Naive thymus-derived CD4-positive, alpha-beta T cell (primary cell): ENCODE measurements at regions not wholly inside any gene's neighbourhood (a gene's known extent, or its start where the extent isn't known, plus 50 kb on each side); places are given as distances from the start of the nearest gene placed in this dataset.

Experiments
- ATAC-seq: fragments of 150-1000 bp; cut with Tn5 transposase; 2 replicates; pipeline ENCODE4 v1.10.0; 2021; ENCODE audit warnings: mild to moderate bottlenecking, moderate library complexity
- CTCF ChIA-PET: fragments of 350-600 bp; sonication (Branson Sonifier 250); formaldehyde crosslinking; loops from one replicate; lab custom pipeline; 2021; ENCODE audit warnings: antibody characterized with exemption; lab: Charles Lee
- POLR2A ChIA-PET: fragments of 350-600 bp; sonication (Branson Sonifier 250); formaldehyde crosslinking; loops from one replicate; lab custom pipeline; 2021; ENCODE audit warnings: antibody characterized with exemption, inconsistent platforms; lab: Charles Lee
- DNase-seq, 9 donors: peaks; one replicate each; pipeline versions ENCODE4 v3.0.0 to v3.0.0-alpha.2; 2020 to 2022; ENCODE audit warnings: mixed read lengths in 1 of 9
- H3K27ac ChIP-seq: one replicate; pipeline ENCODE4 v1.7.0; 2013; ENCODE audit warnings: mild to moderate bottlenecking, low read depth, low read length, moderate library complexity
- H3K27me3 ChIP-seq, 2 donors: one replicate each; pipeline ENCODE4 v1.7.0; 2013; ENCODE audit warnings: low read length in 2 of 2, mild to moderate bottlenecking in 2 of 2, moderate library complexity in 2 of 2; ENCODE audit not compliant: control insufficient read depth in 2 of 2, insufficient read depth in 2 of 2
- H3K36me3 ChIP-seq, 3 experiments: 1 replicate in 2 of 3; 2 replicates in 1 of 3; pipeline ENCODE4 v1.7.0; 2013; ENCODE audit warnings: low read length in 3 of 3, mild to moderate bottlenecking in 3 of 3, moderate library complexity in 1 of 3; ENCODE audit not compliant: insufficient read depth in 3 of 3, control insufficient read depth in 2 of 3
- H3K4me1 ChIP-seq, 2 donors: one replicate each; pipeline ENCODE4 v1.7.0; 2013; ENCODE audit warnings: low read length in 2 of 2, mild to moderate bottlenecking in 2 of 2, moderate library complexity in 1 of 2; ENCODE audit not compliant: control insufficient read depth in 2 of 2, insufficient read depth in 2 of 2
- H3K4me3 ChIP-seq: 2 replicates; pipeline ENCODE4 v1.7.0; 2013; ENCODE audit warnings: mild to moderate bottlenecking, low read length
- H3K9me3 ChIP-seq, 3 experiments: 1 replicate in 2 of 3; 2 replicates in 1 of 3; pipeline ENCODE4 v1.7.0; 2013; ENCODE audit warnings: low read length in 3 of 3; ENCODE audit not compliant: control insufficient read depth in 2 of 3
- H3K27ac Mint-ChIP-seq, 9 donors: one replicate each; pipeline ENCODE4 v1.8.0; 2020 to 2022; ENCODE audit warnings: mixed read lengths in 9 of 9, mild to moderate bottlenecking in 8 of 9, moderate library complexity in 5 of 9, inconsistent platforms in 2 of 9
- H3K27me3 Mint-ChIP-seq, 5 donors: one replicate each; pipeline ENCODE4 v1.8.0; 2021 to 2022; ENCODE audit warnings: mixed read lengths in 5 of 5, mild to moderate bottlenecking in 1 of 5
- H3K36me3 Mint-ChIP-seq, 5 donors: one replicate each; pipeline ENCODE4 v1.8.0; 2020 to 2022; ENCODE audit warnings: mixed read lengths in 5 of 5, mild to moderate bottlenecking in 3 of 5, inconsistent platforms in 1 of 5
- H3K4me1 Mint-ChIP-seq, 7 donors: one replicate each; pipeline ENCODE4 v1.8.0; 2020 to 2022; ENCODE audit warnings: mixed read lengths in 7 of 7, mild to moderate bottlenecking in 3 of 7, inconsistent platforms in 1 of 7
- H3K4me3 Mint-ChIP-seq, 10 donors: one replicate each; pipeline ENCODE4 v1.8.0; 2020 to 2022; ENCODE audit warnings: mild to moderate bottlenecking in 10 of 10, mixed read lengths in 10 of 10, moderate library complexity in 6 of 10, inconsistent platforms in 2 of 10
- H3K9me3 Mint-ChIP-seq, 11 donors: one replicate each; pipeline ENCODE4 v1.8.0; 2020 to 2022; ENCODE audit warnings: mixed read lengths in 11 of 11, mild to moderate bottlenecking in 4 of 11, inconsistent platforms in 1 of 11, moderate library complexity in 1 of 11
- intact Hi-C, 2 donors: fragments of 100-400 bp; cut with micrococcal nuclease; formaldehyde crosslinking; loops; one replicate each; pipeline ENCODE4 v1.15.1; 2023

DNA sequence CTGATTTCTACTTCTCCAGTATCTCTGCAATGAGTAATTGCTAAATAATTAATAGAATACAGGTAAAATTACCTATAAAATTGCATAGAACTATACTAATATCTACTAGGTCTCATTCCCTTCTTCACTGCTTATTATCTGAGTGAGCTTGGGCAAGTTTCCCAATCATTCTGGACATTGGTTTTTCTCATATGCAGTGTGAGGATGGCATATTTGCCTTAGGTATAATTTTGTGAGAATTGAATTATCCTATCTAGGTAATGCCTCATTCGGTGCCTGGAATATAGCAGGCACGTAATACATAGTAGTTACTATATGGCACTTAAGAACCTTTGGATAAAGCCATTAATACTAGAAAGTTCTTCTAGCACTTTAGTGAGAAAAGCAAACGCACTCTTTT lies 434.7 kb downstream of the GATA3 start:
- Histone ChIP-seq H3K27ac (no peak overlapping the region), H3K27me3 (no peaks in the 10 kb centered on the region), H3K4me1 (no peaks in the 10 kb centered on the region), H3K36me3 (no peaks in the 10 kb centered on the region), H3K9me3 (no peaks in the 10 kb centered on the region), H3K4me3 (no peak overlapping the region)
- CTCF ChIA-PET = no interaction called here
- DNase-seq (no peak), ATAC-seq (no peak)
- Mint-ChIP-seq H3K36me3 (no peaks in the 10 kb centered on the region), H3K27me3 (peaks cover 0 to 15% (median 6%) of the 10 kb centered on the region in 5 donors), H3K4me3 (no peak overlapping the region), H3K27ac (no peak overlapping the region), H3K4me1 (no peaks in the 10 kb centered on the region), H3K9me3 (peaks cover 0 to 2% (median 0%) of the 10 kb centered on the region in 11 donors)
- intact Hi-C loops = no loop called here
- POLR2A ChIA-PET = no interaction called here

DNA sequence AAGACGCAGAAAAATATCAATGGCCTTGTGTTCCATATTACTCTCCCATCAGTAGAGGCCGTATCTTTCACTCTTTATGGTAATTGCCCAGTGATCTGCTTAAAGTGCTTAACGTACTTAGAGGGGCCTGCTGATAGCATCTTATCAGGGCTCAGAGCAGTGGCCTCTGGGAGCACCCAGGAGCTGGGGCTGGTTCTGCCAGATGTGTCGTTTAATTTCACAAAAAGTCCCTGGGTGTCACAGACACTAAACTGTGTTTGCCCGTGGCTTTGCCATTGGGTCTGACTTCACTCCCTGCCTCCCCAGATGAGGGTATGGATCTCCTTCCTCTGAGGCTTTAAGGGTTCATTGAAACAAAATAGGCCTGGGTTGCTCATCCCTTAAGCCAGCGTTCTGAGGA lies 435.3 kb downstream of the GATA3 start:
- no peaks in the 10 kb centered on the region for H3K36me3 ChIP-seq
- intact Hi-C loops = no loop called here
- DNase-seq (no peak), ATAC-seq (no peak)
- Mint-ChIP-seq H3K4me3 (no peak overlapping the region), H3K9me3 (peaks cover 0 to 2% (median 0%) of the 10 kb centered on the region in 11 donors), H3K27ac (no peak overlapping the region), H3K27me3 (peaks cover 0 to 14% (median 6%) of the 10 kb centered on the region in 5 donors), H3K4me1 (no peaks in the 10 kb centered on the region), H3K36me3 (no peaks in the 10 kb centered on the region)
- no peak overlapping the region for H3K27ac ChIP-seq
- H3K9me3 ChIP-seq = no peaks in the 10 kb centered on the region
- no peak overlapping the region for H3K4me3 ChIP-seq
- ChIA-PET POLR2A (no interaction called here), CTCF (no interaction called here)
- no peaks in the 10 kb centered on the region for H3K27me3 ChIP-seq
- H3K4me1 ChIP-seq = no peaks in the 10 kb centered on the region

DNA sequence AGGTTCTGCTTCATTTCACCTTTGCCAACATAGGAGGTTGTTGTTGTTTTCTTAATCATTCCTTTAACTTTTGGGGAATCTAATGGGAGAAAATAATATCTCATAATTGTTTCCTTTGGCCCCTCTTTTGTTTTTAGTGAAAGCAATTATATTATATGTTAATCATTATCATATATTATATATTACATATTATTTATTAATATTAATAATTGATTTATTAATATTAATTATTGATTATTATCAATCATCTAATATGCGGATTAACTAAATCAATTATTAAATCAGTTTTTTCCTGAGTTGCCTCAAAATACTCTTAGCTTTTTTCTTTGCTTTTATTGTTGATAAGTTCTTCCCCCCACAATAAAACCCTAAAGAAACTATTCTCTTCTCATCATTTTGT lies 443.8 kb downstream of the GATA3 start:
- no peaks in the 10 kb centered on the region for H3K36me3 ChIP-seq
- H3K4me3 ChIP-seq = no peak overlapping the region
- no peaks in the 10 kb centered on the region for H3K27me3 ChIP-seq
- peaks cover 7 to 18% (median 11%) of the 10 kb centered on the region in 5 donors for H3K27me3 Mint-ChIP-seq
- H3K4me1 ChIP-seq = no peaks in the 10 kb centered on the region
- no peaks in the 10 kb centered on the region for H3K36me3 Mint-ChIP-seq
- ChIA-PET POLR2A (no interaction called here), CTCF (no interaction called here)
- ATAC-seq (no peak), DNase-seq (no peak)
- no peak overlapping the region for H3K27ac Mint-ChIP-seq
- H3K4me3 Mint-ChIP-seq = no peak overlapping the region
- peaks cover 0 to 6% (median 0%) of the 10 kb centered on the region in 7 donors for H3K4me1 Mint-ChIP-seq
- intact Hi-C loops = no loop called here
- H3K9me3 Mint-ChIP-seq = peaks cover 0 to 2% (median 0%) of the 10 kb centered on the region in 11 donors
- no peak overlapping the region for H3K27ac ChIP-seq
- no peaks in the 10 kb centered on the region for H3K9me3 ChIP-seq

DNA sequence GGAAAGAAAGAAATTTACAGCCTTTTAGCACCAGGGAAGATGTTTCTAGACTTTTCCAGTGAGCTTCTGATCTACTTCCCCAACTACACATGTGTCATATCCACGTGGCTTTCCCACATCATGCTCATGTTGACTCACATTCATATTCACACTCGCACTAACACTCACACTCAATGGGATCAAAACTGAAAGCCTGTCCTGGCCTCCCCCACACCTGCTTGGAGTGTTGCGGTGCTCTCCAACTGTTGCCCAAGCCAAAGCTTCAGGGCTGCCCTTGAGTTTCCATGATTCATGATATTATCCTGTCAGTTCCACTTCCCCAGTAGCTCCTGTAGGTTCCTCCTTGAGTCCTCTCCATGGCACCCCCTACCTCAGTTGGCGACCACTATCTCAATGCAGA lies 444.4 kb downstream of the GATA3 start:
- CTCF ChIA-PET = no interaction called here

DNA sequence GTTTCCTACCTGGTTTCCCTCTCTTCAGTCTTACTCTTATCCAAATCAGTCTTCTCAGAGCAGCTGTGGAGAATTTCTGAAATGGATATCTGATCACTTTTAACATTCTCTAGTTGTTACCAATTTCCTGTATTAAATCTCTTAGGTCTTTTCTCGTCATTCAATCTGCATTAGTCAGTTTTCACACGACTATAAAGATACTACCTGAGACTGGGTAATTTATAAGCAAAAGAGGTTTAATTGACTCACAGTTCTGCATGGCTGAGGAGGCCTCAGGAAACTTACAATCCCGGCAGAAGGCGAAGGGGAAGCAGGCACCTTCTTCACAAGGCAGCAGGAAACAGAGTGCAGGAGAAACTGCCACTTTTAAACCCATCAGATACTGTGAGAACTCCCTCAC lies 444.8 kb downstream of the GATA3 start:
- no peaks in the 10 kb centered on the region for H3K27me3 ChIP-seq
- Mint-ChIP-seq H3K4me1 (peaks cover 0 to 6% (median 0%) of the 10 kb centered on the region in 7 donors), H3K27ac (no peak overlapping the region), H3K27me3 (peaks cover 9 to 20% (median 11%) of the 10 kb centered on the region in 5 donors), H3K36me3 (no peaks in the 10 kb centered on the region), H3K4me3 (no peak overlapping the region), H3K9me3 (peaks cover 0 to 2% (median 0%) of the 10 kb centered on the region in 11 donors)
- H3K4me1 ChIP-seq = no peaks in the 10 kb centered on the region
- no peak overlapping the region for H3K4me3 ChIP-seq
- CTCF ChIA-PET = no interaction called here
- no peaks in the 10 kb centered on the region for H3K36me3 ChIP-seq
- no peaks in the 10 kb centered on the region for H3K9me3 ChIP-seq
- ATAC-seq = no peak
- DNase-seq = no peak
- H3K27ac ChIP-seq = no peak overlapping the region
- intact Hi-C loops = no loop called here
- POLR2A ChIA-PET = no interaction called here

More for the DNA sequence above, 444.4 kb downstream of the GATA3 start:
- no peak for DNase-seq
- no peak overlapping the region for H3K27ac Mint-ChIP-seq
- no peaks in the 10 kb centered on the region for H3K27me3 ChIP-seq
- intact Hi-C loops = no loop called here
- H3K9me3 Mint-ChIP-seq = peaks cover 0 to 2% (median 0%) of the 10 kb centered on the region in 11 donors
- H3K4me3 ChIP-seq = no peak overlapping the region
- no peak overlapping the region for H3K4me3 Mint-ChIP-seq
- no peak for ATAC-seq
- no peaks in the 10 kb centered on the region for H3K36me3 ChIP-seq
- POLR2A ChIA-PET = no interaction called here
- H3K4me1 Mint-ChIP-seq = peaks cover 0 to 6% (median 0%) of the 10 kb centered on the region in 7 donors
- no peaks in the 10 kb centered on the region for H3K36me3 Mint-ChIP-seq
- H3K27ac ChIP-seq = no peak overlapping the region
- no peaks in the 10 kb centered on the region for H3K9me3 ChIP-seq
- peaks cover 7 to 16% (median 11%) of the 10 kb centered on the region in 5 donors for H3K27me3 Mint-ChIP-seq
- H3K4me1 ChIP-seq = no peaks in the 10 kb centered on the region

DNA sequence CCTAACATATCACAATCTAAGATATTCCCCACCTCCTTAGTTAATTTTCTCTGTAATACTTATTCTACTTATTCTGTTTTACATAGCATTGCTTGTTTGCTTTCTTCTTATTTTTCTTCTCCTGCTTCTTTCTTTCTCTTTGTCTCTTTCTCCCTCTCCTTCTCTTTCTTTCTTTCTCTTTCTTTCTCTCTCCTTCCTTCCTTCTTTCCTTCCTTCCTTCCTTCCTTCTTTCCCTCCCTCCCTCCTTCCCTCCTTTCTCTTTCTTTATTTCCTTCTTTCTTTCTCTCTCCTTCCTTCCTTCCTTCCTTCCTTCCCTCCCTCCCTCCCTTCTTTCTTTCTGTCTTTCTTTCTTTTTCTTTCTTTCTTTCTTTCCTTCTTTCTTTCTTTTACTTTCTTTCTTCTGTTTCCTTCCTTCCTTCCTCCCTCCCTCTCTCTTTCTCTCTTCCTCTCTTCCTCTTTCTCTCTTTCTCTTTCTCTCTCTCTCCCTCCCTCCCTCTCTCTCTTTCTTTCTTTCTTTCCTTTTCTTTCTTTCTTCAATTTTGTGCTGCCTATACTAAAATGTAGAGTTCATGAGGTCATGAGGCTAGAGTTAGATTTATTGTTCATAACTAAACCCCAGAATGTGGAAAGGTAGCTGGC lies 445.4 kb downstream of the GATA3 start:
- no peak overlapping the region for H3K27ac Mint-ChIP-seq
- Histone ChIP-seq H3K4me3 (no peak overlapping the region), H3K27me3 (no peaks in the 10 kb centered on the region), H3K27ac (no peak overlapping the region), H3K9me3 (no peaks in the 10 kb centered on the region), H3K4me1 (no peaks in the 10 kb centered on the region), H3K36me3 (no peaks in the 10 kb centered on the region)
- no peaks in the 10 kb centered on the region for H3K36me3 Mint-ChIP-seq
- no peak for DNase-seq
- peaks cover 0 to 6% (median 0%) of the 10 kb centered on the region in 7 donors for H3K4me1 Mint-ChIP-seq
- H3K27me3 Mint-ChIP-seq = peaks cover 10 to 23% (median 11%) of the 10 kb centered on the region in 5 donors
- intact Hi-C loops = no loop called here
- H3K9me3 Mint-ChIP-seq = peaks cover 0 to 2% (median 0%) of the 10 kb centered on the region in 11 donors
- ChIA-PET CTCF (no interaction called here), POLR2A (no interaction called here)
- H3K4me3 Mint-ChIP-seq = no peak overlapping the region
- no peak for ATAC-seq

DNA sequence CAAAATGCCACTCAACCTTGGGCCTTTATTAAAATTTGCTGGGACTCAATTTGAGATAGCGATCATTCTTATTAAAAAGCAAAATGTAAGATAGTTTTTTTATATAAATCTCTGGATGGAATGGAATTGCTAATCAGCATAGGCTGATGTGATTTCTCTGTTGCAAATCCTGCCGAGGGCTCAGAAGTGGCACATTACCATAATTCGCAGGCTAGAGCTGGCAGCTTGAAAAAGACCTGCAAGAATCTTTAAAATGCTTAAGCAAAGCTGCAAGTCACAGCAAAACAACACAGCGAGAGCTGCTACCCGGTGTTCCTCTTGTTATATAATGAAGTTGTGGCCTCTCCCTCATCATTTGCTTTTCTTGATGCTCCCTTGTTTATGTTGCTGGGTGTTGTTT lies 448.1 kb downstream of the GATA3 start:
- DNase-seq (no peak), ATAC-seq (no peak)
- Mint-ChIP-seq H3K36me3 (no peaks in the 10 kb centered on the region), H3K27me3 (peaks cover 10 to 21% (median 15%) of the 10 kb centered on the region in 5 donors), H3K27ac (no peak overlapping the region), H3K4me3 (no peak overlapping the region), H3K9me3 (peaks cover 0 to 2% (median 0%) of the 10 kb centered on the region in 11 donors), H3K4me1 (peaks cover 0 to 6% (median 0%) of the 10 kb centered on the region in 7 donors)
- Histone ChIP-seq H3K4me1 (no peaks in the 10 kb centered on the region), H3K9me3 (no peaks in the 10 kb centered on the region), H3K27me3 (no peaks in the 10 kb centered on the region), H3K27ac (no peak overlapping the region), H3K4me3 (no peak overlapping the region), H3K36me3 (no peaks in the 10 kb centered on the region)
- intact Hi-C loops = no loop called here
- ChIA-PET CTCF (interaction anchor here (0.8 kb wide), 1 partner anchor 157 kb away, joined by 4 read pairs; no protein-coding TSS in a partner anchor), POLR2A (no interaction called here)
